ENCODE measurements at regions not wholly inside any gene's neighbourhood (a gene's known extent, or its start where the extent isn't known, plus 50 kb on each side); places are given as distances from the start of the nearest gene placed in this dataset.

DNA sequence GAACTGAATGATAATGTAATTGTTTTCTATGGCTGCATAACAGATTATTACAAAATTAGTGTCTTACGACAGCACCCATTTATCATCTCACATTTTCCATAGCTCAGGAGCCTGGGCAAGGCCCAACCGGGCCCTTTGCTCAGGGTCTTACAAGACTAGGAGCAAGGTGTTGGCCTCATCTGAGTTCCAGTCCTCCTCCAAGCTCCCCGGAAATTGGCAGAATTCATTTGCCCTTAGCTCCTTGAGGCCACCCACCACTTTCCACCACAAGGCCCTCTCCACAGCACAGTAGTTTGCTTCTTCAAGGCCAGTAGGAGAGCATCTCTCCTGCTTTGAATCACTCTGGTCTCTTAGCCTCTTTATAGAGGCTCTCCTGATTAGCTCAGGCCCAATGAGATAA, 89.2 kb upstream of the SALL3 start:
- no peaks in the 10 kb centered on the region for H3K27me3 ChIP-seq (ENCODE audit: insufficient read depth, low read length, poor library complexity)
- H3K36me3 ChIP-seq (ENCODE audit: insufficient read depth, low read length) = no peaks in the 10 kb centered on the region
- H2AFZ ChIP-seq (ENCODE audit: low read depth, low read length) = no peak overlapping the region
- no peak overlapping the region for H3K27ac ChIP-seq (ENCODE audit: low read length)
- no peak overlapping the region for H3K4me2 ChIP-seq (ENCODE audit: insufficient read depth, low read length)
- ATAC-seq (ENCODE audit: insufficient read depth, low read depth) = no peak
- no peak overlapping the region for H3K9ac ChIP-seq (ENCODE audit: low read depth, low read length)
- no peaks in the 10 kb centered on the region for H3K79me2 ChIP-seq (ENCODE audit: insufficient read depth, low read length)
- no peak for TF ChIP-seq EZH2 (IDR thresholded peaks at IDR 0.05; ENCODE audit: borderline replicate concordance, low read depth, low read length, severe bottlenecking)
- TF ChIP-seq, protein P1, sequence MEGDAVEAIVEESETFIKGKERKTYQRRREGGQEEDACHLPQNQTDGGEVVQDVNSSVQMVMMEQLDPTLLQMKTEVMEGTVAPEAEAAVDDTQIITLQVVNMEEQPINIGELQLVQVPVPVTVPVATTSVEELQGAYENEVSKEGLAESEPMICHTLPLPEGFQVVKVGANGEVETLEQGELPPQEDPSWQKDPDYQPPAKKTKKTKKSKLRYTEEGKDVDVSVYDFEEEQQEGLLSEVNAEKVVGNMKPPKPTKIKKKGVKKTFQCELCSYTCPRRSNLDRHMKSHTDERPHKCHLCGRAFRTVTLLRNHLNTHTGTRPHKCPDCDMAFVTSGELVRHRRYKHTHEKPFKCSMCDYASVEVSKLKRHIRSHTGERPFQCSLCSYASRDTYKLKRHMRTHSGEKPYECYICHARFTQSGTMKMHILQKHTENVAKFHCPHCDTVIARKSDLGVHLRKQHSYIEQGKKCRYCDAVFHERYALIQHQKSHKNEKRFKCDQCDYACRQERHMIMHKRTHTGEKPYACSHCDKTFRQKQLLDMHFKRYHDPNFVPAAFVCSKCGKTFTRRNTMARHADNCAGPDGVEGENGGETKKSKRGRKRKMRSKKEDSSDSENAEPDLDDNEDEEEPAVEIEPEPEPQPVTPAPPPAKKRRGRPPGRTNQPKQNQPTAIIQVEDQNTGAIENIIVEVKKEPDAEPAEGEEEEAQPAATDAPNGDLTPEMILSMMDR (IDR thresholded peaks at IDR 0.05; ENCODE audit: borderline replicate concordance, extremely low read depth, low read length, poor library complexity, severe bottlenecking) = no peak
- no peak overlapping the region for H3K4me3 ChIP-seq (ENCODE audit: low read depth in 1 of 2, low read length in 2 of 2)
- DNase-seq = no peak
- H3K9me3 ChIP-seq (ENCODE audit: insufficient read depth, low read length, severe bottlenecking) = peaks cover 5% of the 10 kb centered on the region
- no peaks in the 10 kb centered on the region for H3K4me1 ChIP-seq (ENCODE audit: insufficient read depth, low read length)
- no peaks in the 10 kb centered on the region for H4K20me1 ChIP-seq (ENCODE audit: insufficient read depth, low read length)

GRCh38 chr18:78891185-78891762, 88.3 kb upstream of the SALL3 start:
- peaks cover 5% of the 10 kb centered on the region for H3K9me3 ChIP-seq (ENCODE audit: insufficient read depth, low read length, severe bottlenecking)
- H3K27me3 ChIP-seq (ENCODE audit: insufficient read depth, low read length, poor library complexity) = no peaks in the 10 kb centered on the region
- no peak overlapping the region for H3K9ac ChIP-seq (ENCODE audit: low read depth, low read length)
- no peak overlapping the region for H3K27ac ChIP-seq (ENCODE audit: low read length)
- H3K36me3 ChIP-seq (ENCODE audit: insufficient read depth, low read length) = no peaks in the 10 kb centered on the region
- TF ChIP-seq, protein P1 (IDR thresholded peaks at IDR 0.05; ENCODE audit: borderline replicate concordance, extremely low read depth, low read length, poor library complexity, severe bottlenecking) = no peak
- TF ChIP-seq EZH2 (IDR thresholded peaks at IDR 0.05; ENCODE audit: borderline replicate concordance, low read depth, low read length, severe bottlenecking) = no peak
- ATAC-seq (ENCODE audit: insufficient read depth, low read depth) = no peak
- no peaks in the 10 kb centered on the region for H4K20me1 ChIP-seq (ENCODE audit: insufficient read depth, low read length)
- no peaks in the 10 kb centered on the region for H3K79me2 ChIP-seq (ENCODE audit: insufficient read depth, low read length)
- no peak for DNase-seq
- no peak overlapping the region for H3K4me2 ChIP-seq (ENCODE audit: insufficient read depth, low read length)
- H2AFZ ChIP-seq (ENCODE audit: low read depth, low read length) = no peak overlapping the region
- no peak overlapping the region for H3K4me3 ChIP-seq (ENCODE audit: low read depth in 1 of 2, low read length in 2 of 2)
- no peaks in the 10 kb centered on the region for H3K4me1 ChIP-seq (ENCODE audit: insufficient read depth, low read length)

DNA sequence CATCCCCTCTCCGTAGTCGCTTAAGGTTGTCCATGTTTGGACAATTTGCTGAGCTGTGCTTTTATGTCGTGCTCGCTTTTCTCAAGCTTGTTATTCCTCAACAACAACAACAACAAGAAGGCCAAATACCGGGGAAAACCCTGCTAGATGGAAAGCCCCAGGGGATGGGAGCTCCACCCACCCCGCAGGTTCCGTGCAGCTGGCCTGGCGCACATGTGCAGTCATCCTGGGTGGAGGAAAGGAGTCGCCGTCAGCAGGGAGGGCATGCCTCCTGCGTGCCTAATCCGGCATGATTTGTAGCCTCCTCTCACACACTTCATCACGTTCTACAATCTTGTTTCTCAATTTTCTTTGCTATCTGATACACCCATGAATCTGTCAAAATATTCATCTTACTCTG, 87.4 kb upstream of the SALL3 start:
- no peak for DNase-seq
- TF ChIP-seq, protein P1 (IDR thresholded peaks at IDR 0.05; ENCODE audit: borderline replicate concordance, extremely low read depth, low read length, poor library complexity, severe bottlenecking) = no peak
- Histone ChIP-seq H3K9ac (ENCODE audit: low read depth, low read length) (no peak overlapping the region), H3K27me3 (ENCODE audit: insufficient read depth, low read length, poor library complexity) (no peaks in the 10 kb centered on the region), H3K27ac (ENCODE audit: low read length) (no peak overlapping the region), H3K4me3 (ENCODE audit: low read depth in 1 of 2, low read length in 2 of 2) (no peak overlapping the region), H3K36me3 (ENCODE audit: insufficient read depth, low read length) (no peaks in the 10 kb centered on the region), H3K9me3 (ENCODE audit: insufficient read depth, low read length, severe bottlenecking) (peaks cover 5% of the 10 kb centered on the region), H3K4me2 (ENCODE audit: insufficient read depth, low read length) (no peak overlapping the region), H4K20me1 (ENCODE audit: insufficient read depth, low read length) (no peaks in the 10 kb centered on the region), H3K79me2 (ENCODE audit: insufficient read depth, low read length) (no peaks in the 10 kb centered on the region), H2AFZ (ENCODE audit: low read depth, low read length) (no peak overlapping the region), H3K4me1 (ENCODE audit: insufficient read depth, low read length) (no peaks in the 10 kb centered on the region)
- ATAC-seq (ENCODE audit: insufficient read depth, low read depth) = no peak

- no peak for DNase-seq
- Histone ChIP-seq H4K20me1 (ENCODE audit: insufficient read depth, low read length) (no peaks in the 10 kb centered on the region), H3K27me3 (ENCODE audit: insufficient read depth, low read length, poor library complexity) (no peaks in the 10 kb centered on the region), H3K9ac (ENCODE audit: low read depth, low read length) (no peak overlapping the region), H3K9me3 (ENCODE audit: insufficient read depth, low read length, severe bottlenecking) (peaks cover 5% of the 10 kb centered on the region), H3K79me2 (ENCODE audit: insufficient read depth, low read length) (no peaks in the 10 kb centered on the region), H3K27ac (ENCODE audit: low read length) (no peak overlapping the region), H3K4me2 (ENCODE audit: insufficient read depth, low read length) (no peak overlapping the region), H3K36me3 (ENCODE audit: insufficient read depth, low read length) (no peaks in the 10 kb centered on the region), H3K4me3 (ENCODE audit: low read depth in 1 of 2, low read length in 2 of 2) (no peak overlapping the region), H2AFZ (ENCODE audit: low read depth, low read length) (no peak overlapping the region), H3K4me1 (ENCODE audit: insufficient read depth, low read length) (no peaks in the 10 kb centered on the region)
- TF ChIP-seq EZH2 (IDR thresholded peaks at IDR 0.05; ENCODE audit: borderline replicate concordance, low read depth, low read length, severe bottlenecking) = no peak
- TF ChIP-seq, protein P1 (IDR thresholded peaks at IDR 0.05; ENCODE audit: borderline replicate concordance, extremely low read depth, low read length, poor library complexity, severe bottlenecking) = no peak
- no peak for ATAC-seq (ENCODE audit: insufficient read depth, low read depth)
These were observed 86.9 kb upstream of the SALL3 start for GRCh38 chr18:78892721-78893120.

Measured in DND-41 (cell line).